Dedifferentiated amniotic fluid mesenchymal stem cell (primary cell): ENCODE measurements at regions not wholly inside any gene's neighbourhood (a gene's known extent, or its start where the extent isn't known, plus 50 kb on each side); places are given as distances from the start of the nearest gene placed in this dataset.

Source experiments
- DNase-seq: peaks from one replicate; pipeline ENCODE4 v3.0.0-alpha.2; 2016; ENCODE audit errors: extremely low spot score

- no peak for DNase-seq
Measured at GRCh38 chr18:43714343-43715010, 437.2 kb upstream of the SYT4 start.

- DNase-seq: no peak
Measured at GRCh38 chr18:43719267-43719795, 442.0 kb upstream of the SYT4 start.

- peak; percentile 35 for DNase-seq
Measured at GRCh38 chr18:43720041-43720440, 442.8 kb upstream of the SYT4 start.

GRCh38 chr18:43735570-43735969, 458.3 kb upstream of the SYT4 start:
- DNase-seq: no peak

DNA sequence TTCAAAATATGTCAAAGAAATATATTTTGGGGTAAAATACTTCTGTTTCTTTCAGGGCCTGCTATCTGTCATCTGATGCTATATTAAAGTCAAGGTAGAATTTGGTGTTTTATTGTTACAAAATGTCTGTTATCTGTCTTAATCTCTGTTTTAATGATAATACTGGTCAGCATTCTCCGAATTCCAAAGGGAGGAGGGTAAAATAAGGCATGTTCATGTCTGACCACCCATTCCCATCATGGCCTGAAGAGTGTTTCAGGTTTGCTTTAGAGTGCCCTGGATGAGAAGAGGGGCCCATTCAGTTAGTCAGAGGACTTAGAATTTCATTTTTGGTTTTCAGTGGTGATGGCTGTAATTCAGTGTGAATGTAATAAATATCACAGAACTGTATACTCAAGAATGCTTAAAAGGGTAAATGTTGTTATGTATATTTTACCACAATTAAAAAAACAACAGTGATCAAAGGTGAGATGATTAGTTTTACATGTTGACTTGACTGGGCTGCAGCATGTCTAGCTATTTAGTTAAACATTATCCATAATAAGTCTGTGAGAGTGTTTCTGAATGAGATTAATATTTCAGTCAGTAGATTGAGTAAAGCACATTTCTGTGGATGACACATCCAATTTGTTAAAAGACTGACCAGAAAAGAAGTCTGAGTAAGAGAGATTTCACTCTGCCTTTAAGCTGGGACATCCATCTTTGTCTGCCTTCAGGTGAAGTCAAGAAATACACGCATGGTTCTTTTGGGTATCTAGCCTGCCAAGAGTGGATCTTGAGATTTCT, 467.9 kb upstream of the SYT4 start:
- DNase-seq: no peak

DNA sequence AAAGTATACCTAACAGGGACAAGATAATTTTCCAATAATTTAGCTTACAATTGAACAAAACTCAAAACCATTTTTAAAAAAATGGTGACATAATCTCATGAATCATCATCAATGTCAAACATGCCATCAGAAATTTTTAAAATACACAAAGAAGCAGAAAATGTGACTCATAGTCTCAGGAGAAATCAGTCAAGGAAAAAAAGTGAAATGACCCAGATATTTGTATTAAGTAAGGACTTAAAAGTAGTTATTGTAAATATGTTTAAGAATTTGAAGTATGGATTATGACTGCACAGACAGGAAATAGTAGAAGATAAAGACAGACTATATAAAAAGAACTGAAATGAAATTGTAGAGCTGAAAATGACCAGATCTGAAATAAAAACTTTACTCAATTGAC, 473.9 kb upstream of the SYT4 start:
- DNase-seq: no peak

GRCh38 chr18:43751835-43752234, 474.5 kb upstream of the SYT4 start:
- DNase-seq: no peak

DNA sequence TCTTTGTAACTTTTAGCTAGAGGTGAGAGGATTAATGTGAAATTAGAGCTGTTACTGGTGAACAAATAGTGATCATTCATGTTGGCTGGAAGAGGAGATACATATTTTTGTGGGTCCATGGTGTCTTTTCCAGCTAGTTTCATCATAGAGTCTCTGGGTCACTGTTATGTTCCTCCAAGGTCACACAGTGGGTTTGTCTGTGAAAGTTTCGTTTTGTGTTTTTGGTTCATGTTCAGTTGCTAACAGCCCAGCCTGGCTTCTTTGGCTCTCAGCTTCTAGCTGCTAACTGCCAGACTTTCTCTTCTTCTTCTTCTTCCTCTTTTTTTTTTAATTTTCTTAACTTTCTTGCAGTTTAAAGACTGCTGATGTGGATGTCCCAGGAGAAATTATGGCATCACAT, 480.0 kb upstream of the SYT4 start:
- DNase-seq: no peak

- no peak for DNase-seq
Measured at GRCh38 chr18:43758734-43759133, 481.4 kb upstream of the SYT4 start.

DNA sequence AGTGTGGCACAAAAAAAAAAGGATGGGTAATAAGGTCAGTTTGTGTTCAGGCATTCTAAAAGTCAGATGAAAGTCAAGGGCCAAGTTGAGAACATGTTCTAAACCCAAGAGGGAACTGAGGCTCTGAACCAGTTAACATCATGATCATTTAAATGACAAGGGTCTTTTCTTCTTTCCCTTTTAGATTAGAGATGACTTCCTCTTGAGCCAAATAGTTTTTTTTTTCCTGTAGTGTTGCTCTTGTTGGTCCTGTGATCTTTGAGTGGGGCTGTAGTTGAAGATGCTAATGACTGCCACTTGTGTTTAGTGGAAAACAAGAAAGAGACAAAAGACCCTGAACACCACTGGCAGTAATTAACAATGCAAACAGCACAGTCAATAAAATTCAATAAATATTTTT, 482.7 kb upstream of the SYT4 start:
- no peak for DNase-seq

- DNase-seq: no peak
Measured at GRCh38 chr18:43772907-43773306, 495.6 kb upstream of the SYT4 start.

GRCh38 chr18:43774497-43774896, 497.2 kb upstream of the SYT4 start:
- DNase-seq: no peak

DNA sequence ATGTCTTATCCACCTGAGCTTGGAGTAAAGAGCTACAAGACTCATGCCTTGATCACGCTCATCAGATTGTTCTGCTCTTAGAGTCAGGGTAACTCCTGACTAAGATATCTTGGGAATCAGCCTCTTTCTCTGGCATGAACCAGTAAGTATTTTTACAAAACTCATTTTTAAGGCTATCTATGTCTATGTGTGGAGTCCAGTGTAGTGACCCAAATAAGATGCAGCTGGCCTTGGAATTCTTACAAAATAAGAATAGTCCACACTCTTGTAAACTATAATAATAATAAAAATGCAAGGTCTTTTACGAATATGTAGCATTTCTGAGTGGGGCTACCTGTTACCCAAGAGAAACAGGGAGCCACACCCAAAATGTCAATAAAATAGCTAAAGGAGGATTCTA, 498.3 kb upstream of the SYT4 start:
- DNase-seq: no peak

DNA sequence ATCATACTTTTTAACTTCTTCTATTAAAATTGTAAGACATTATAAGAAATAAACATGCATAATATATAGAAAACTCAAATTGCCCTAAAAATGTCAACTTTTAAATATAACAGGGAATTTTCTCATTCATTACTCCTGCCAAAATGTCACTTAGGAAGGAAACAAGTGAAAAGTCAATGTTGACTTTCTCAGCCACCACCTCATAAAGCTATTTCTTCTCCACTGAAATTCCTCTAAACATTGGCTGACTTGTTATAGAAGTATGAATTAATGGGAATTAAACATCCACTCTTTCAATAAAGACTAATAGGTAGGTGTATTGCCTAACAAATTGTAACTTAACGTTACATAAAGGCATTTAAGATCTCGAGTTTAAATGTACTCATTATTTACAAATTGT, 499.7 kb upstream of the SYT4 start:
- DNase-seq: no peak

GRCh38 chr18:43777636-43778304, 500.5 kb upstream of the SYT4 start:
- no peak for DNase-seq

DNA sequence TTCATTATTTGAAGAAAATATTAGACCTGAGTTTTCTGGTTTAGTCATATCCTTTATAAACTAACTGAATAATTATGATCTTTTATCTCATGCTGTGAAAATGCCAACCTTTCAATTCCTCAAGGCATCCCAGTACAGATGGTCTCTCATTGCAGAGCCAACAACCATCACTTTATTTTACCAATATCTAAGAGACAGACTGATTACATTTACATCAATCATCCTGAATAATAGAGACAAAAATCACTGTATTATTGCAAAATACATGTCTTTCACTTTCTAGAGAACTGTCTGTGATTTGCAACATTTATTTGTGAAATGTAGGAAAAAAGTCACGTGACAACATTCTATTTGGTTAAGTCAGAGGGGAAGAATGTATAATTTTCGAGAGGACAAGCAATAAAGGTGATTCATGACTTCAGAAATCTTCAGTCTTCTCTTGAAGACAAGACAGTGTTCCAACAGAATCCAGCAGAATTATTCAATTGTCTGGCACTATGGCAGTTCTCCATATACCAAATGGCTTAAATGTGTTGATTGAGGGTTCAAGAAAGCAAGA, 503.6 kb upstream of the SYT4 start:
- DNase-seq: peak; percentile 49

DNA sequence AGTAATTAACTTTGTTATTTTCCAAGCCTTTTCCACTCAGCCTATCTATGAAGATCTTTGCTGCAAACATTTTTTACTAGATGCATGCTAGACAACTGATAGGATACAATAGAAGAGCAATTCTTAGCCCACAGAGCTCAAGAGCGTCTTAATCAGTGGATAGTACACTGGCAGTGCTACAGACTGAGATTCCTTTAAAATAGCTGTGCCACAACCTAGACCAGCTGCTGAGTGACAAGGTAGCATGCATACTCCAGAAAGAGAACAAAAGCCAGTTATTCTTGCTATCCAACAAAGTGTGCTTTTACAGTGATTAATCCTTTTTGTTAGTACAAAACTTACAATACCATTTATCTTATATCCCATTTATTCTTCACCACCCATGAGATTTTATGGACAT, 507.9 kb upstream of the SYT4 start:
- DNase-seq: no peak

DNA sequence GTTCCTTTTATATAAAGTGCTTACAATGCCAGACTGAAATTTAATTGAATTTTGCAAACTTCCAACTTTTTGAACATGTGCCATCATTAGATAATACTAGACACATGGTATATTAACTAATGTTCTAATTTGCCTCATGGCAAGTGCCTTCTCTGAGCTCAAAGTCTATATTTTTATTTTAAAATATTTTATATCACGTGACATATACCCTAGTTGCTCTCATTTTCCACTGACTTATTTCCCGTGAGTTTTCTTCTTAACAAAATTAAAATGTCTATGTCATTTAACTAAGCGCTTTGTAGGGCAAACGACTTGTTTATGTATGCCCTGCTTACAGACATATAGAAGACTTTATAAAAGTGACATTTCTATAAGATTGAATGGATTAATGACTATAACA, 509.6 kb upstream of the SYT4 start:
- no peak for DNase-seq

- DNase-seq: peak; percentile 17
Measured at GRCh38 chr18:43787721-43788120, 510.4 kb upstream of the SYT4 start.

- peak; percentile 39 for DNase-seq
Measured at GRCh38 chr18:43789234-43790000, 512.1 kb upstream of the SYT4 start.

- DNase-seq: no peak
Measured at GRCh38 chr18:43793910-43794309, 516.6 kb upstream of the SYT4 start.

DNA sequence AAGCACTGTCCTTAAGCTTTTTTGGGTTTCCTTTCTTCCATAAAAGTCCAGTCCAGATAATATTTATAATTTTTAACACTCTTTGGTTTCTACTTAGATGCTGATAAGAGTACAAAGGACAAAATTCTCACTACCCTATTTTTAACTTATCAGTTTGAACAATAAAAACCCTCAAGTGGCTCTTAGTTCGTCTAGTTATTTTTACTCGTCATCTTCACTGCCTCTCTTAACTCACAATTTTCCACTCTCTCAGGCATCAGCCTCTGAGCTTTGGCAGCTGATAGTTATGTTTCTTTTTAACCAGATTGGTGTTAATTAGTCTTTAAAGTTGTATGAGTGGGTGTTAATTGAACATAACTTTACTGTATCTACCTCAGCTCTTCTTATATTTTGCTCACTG, 517.1 kb upstream of the SYT4 start:
- DNase-seq: no peak
